HL-60 (cell line): ENCODE measurements at regions not wholly inside any gene's neighbourhood (a gene's known extent, or its start where the extent isn't known, plus 50 kb on each side); places are given as distances from the start of the nearest gene placed in this dataset.

ENCODE experiments used
- CTCF ChIP-seq: IDR thresholded peaks from one replicate; pipeline ENCODE4 v1.5.1; 2011; ENCODE audit warnings: low read length, control low read depth, inconsistent platforms; ENCODE audit not compliant: insufficient read depth
- POLR2AphosphoS5 ChIP-seq: IDR thresholded peaks from 2 replicates; pipeline ENCODE4 v1.6.1; 2012; ENCODE audit warnings: low read depth
- SPI1 ChIP-seq: IDR thresholded peaks from 2 replicates; pipeline ENCODE4 v1.6.1; 2012; ENCODE audit warnings: low read depth, mild to moderate bottlenecking, borderline replicate concordance
- TF ChIP-seq, protein P1 (sequence below): IDR thresholded peaks from 2 replicates; pipeline ENCODE4 v1.6.1; 2012; ENCODE audit warnings: low read depth; ENCODE audit not compliant: insufficient replicate concordance

DNA sequence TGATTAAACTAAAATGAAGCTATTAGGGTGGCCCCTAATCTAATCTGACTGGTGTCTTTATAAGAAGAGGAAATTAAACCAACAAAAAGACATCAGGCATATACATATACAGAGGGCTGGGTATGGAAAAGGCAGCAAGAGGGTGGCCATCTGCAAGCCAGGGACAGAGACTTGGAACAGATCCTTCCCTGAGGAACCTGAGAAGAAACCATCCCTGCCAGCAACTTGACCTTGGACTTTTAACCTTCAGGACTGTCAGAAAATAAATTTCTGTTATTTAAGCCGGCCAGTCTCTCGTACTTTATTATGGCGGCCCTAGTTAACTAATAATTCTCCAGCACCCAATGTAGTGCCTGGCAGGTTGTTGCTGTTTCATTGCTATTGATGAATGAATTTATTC, 361.5 kb upstream of the PDGFD start:
- TF ChIP-seq CTCF = no peak
- TF ChIP-seq POLR2AphosphoS5 = no peak
- TF ChIP-seq, protein P1, sequence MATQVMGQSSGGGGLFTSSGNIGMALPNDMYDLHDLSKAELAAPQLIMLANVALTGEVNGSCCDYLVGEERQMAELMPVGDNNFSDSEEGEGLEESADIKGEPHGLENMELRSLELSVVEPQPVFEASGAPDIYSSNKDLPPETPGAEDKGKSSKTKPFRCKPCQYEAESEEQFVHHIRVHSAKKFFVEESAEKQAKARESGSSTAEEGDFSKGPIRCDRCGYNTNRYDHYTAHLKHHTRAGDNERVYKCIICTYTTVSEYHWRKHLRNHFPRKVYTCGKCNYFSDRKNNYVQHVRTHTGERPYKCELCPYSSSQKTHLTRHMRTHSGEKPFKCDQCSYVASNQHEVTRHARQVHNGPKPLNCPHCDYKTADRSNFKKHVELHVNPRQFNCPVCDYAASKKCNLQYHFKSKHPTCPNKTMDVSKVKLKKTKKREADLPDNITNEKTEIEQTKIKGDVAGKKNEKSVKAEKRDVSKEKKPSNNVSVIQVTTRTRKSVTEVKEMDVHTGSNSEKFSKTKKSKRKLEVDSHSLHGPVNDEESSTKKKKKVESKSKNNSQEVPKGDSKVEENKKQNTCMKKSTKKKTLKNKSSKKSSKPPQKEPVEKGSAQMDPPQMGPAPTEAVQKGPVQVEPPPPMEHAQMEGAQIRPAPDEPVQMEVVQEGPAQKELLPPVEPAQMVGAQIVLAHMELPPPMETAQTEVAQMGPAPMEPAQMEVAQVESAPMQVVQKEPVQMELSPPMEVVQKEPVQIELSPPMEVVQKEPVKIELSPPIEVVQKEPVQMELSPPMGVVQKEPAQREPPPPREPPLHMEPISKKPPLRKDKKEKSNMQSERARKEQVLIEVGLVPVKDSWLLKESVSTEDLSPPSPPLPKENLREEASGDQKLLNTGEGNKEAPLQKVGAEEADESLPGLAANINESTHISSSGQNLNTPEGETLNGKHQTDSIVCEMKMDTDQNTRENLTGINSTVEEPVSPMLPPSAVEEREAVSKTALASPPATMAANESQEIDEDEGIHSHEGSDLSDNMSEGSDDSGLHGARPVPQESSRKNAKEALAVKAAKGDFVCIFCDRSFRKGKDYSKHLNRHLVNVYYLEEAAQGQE = no peak
- TF ChIP-seq SPI1 = no peak
